Eye (tissue), 1 donor: ENCODE measurements at regions not wholly inside any gene's neighbourhood (a gene's known extent, or its start where the extent isn't known, plus 50 kb on each side); places are given as distances from the start of the nearest gene placed in this dataset.
A peak's percentile ranks its signal among the peaks of the same experiment; 100 is the strongest.

Source experiments
- DNase-seq: peaks from one replicate; pipeline ENCODE4 v3.0.0-alpha.2; 2015

- peak; percentile 19 for DNase-seq
Measured at GRCh38 chr3:148238421-148238821, 459.3 kb upstream of the AGTR1 start.

- no peak for DNase-seq
Measured at GRCh38 chr3:148240351-148240750, 457.4 kb upstream of the AGTR1 start.

- DNase-seq = no peak
Measured at GRCh38 chr3:148243609-148244008, 454.1 kb upstream of the AGTR1 start.

- no peak for DNase-seq
Measured at GRCh38 chr3:148246291-148246923, 451.3 kb upstream of the AGTR1 start.

GRCh38 chr3:148253713-148254112 is 444.0 kb upstream of the AGTR1 start:
- DNase-seq = no peak

GRCh38 chr3:148254402-148254801 is 443.3 kb upstream of the AGTR1 start:
- no peak for DNase-seq

GRCh38 chr3:148255981-148256969 is 441.4 kb upstream of the AGTR1 start:
- DNase-seq = no peak

- no peak for DNase-seq
Measured at GRCh38 chr3:148262980-148263379, 434.7 kb upstream of the AGTR1 start.

- DNase-seq = no peak
Measured at GRCh38 chr3:148265841-148266240, 431.9 kb upstream of the AGTR1 start.

- no peak for DNase-seq
Measured at GRCh38 chr3:148266341-148266740, 431.4 kb upstream of the AGTR1 start.

- DNase-seq = no peak
Measured at GRCh38 chr3:148269816-148270215, 427.9 kb upstream of the AGTR1 start.

- DNase-seq = no peak
Measured at GRCh38 chr3:148280623-148281242, 417.0 kb upstream of the AGTR1 start.

GRCh38 chr3:148289159-148289558 is 408.5 kb upstream of the AGTR1 start:
- DNase-seq = no peak

- DNase-seq = no peak
Measured at GRCh38 chr3:148297013-148297412, 400.7 kb upstream of the AGTR1 start.

GRCh38 chr3:148307443-148307843 is 390.3 kb upstream of the AGTR1 start:
- DNase-seq = no peak

GRCh38 chr3:148309390-148310035 is 388.2 kb upstream of the AGTR1 start:
- DNase-seq = peak; percentile 38

- DNase-seq = no peak
Measured at GRCh38 chr3:148315756-148316155, 381.9 kb upstream of the AGTR1 start.

- no peak for DNase-seq
Measured at GRCh38 chr3:148318240-148318639, 379.5 kb upstream of the AGTR1 start.

- DNase-seq = no peak
Measured at GRCh38 chr3:148319161-148319915, 378.4 kb upstream of the AGTR1 start.

- DNase-seq = no peak
Measured at GRCh38 chr3:148319960-148320359, 377.7 kb upstream of the AGTR1 start.

GRCh38 chr3:148329481-148330235 is 368.0 kb upstream of the AGTR1 start:
- peak; percentile 31 for DNase-seq

- peak; percentile 28 for DNase-seq
Measured at GRCh38 chr3:148330542-148330941, 367.2 kb upstream of the AGTR1 start.
